ENCODE measurements at regions not wholly inside any gene's neighbourhood (a gene's known extent, or its start where the extent isn't known, plus 50 kb on each side); places are given as distances from the start of the nearest gene placed in this dataset.

DNA sequence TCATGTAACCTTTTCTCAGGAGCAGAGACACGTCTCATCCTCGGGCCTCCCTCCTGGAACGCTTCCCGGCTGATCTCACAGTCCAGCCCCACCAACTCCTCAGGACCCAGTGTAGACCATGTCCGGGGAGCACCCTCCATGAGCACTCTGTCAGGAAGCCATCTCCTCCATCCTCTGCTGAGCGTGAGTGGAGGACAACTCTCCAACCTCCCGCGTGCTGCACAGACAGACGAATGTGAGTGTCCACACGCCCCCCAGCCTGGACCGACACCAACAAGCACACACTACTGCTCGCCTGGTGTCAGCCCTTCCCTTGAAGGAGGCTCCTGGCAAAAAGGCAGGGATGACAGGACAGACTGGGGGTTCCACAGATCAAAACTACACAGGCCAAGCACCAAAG, 86.6 kb downstream of the SHANK2 start:
- no peak overlapping the region for H2AFZ ChIP-seq (ENCODE audit: low read depth, low read length)
- H3K27me3 ChIP-seq (ENCODE audit: control insufficient read depth in 1 of 2, insufficient read depth in 1 of 2, low read length in 2 of 2): no peaks in the 10 kb centered on the region
- peaks cover 0 to 4% of the 10 kb centered on the region in 2 experiments for H3K36me3 ChIP-seq (ENCODE audit: control insufficient read depth in 1 of 2, insufficient read depth in 2 of 2, low read depth in 1 of 2, low read length in 2 of 2)
- H3K4me1 ChIP-seq (ENCODE audit: control insufficient read depth, insufficient read depth, low read depth, low read length): no peaks in the 10 kb centered on the region
- DNase-seq: no peak
- 93% methylated on average over 12 of the region's 12 CpGs for WGBS
- no peak overlapping the region for H3K4me3 ChIP-seq (ENCODE audit: insufficient read depth in 1 of 2, low read depth in 1 of 2, low read length in 2 of 2)
- H3K27ac ChIP-seq (ENCODE audit: low read length, poor library complexity, severe bottlenecking): no peak overlapping the region
- no peak overlapping the region for H3K23ac ChIP-seq (ENCODE audit: low read length in 2 of 2)
- H2BK5ac ChIP-seq (ENCODE audit: low read depth, low read length, poor library complexity, severe bottlenecking): no peak overlapping the region
- no peak overlapping the region for H3K9ac ChIP-seq (ENCODE audit: low read length)
- no peak overlapping the region for H4K8ac ChIP-seq (ENCODE audit: low read length)
- peaks cover 6% of the 10 kb centered on the region for H3K9me3 ChIP-seq (ENCODE audit: control insufficient read depth, low read length)
- no peak overlapping the region for H2BK15ac ChIP-seq (ENCODE audit: low read depth, poor library complexity, severe bottlenecking)
- H3K4me2 ChIP-seq (ENCODE audit: low read length, poor library complexity, severe bottlenecking): no peak overlapping the region
- H3K79me1 ChIP-seq (replicated peaks; ENCODE audit: low read length, poor library complexity, severe bottlenecking): peaks cover 5% of the 10 kb centered on the region
- no peak overlapping the region for H3K14ac ChIP-seq (ENCODE audit: low read length in 2 of 2)
- H2BK12ac ChIP-seq (ENCODE audit: low read length in 2 of 2): no peak overlapping the region
- H3K4ac ChIP-seq (ENCODE audit: low read depth in 1 of 2, low read length in 2 of 2): no peak overlapping the region
- no peak overlapping the region for H2AK5ac ChIP-seq (ENCODE audit: low read length, severe bottlenecking)
- H4K91ac ChIP-seq (ENCODE audit: low read length): peak overlapping the region; percentile 43
- H2BK120ac ChIP-seq (ENCODE audit: low read depth, low read length): no peak overlapping the region
- no peak overlapping the region for H3K18ac ChIP-seq (ENCODE audit: low read depth in 1 of 2, low read length in 2 of 2)

DNA sequence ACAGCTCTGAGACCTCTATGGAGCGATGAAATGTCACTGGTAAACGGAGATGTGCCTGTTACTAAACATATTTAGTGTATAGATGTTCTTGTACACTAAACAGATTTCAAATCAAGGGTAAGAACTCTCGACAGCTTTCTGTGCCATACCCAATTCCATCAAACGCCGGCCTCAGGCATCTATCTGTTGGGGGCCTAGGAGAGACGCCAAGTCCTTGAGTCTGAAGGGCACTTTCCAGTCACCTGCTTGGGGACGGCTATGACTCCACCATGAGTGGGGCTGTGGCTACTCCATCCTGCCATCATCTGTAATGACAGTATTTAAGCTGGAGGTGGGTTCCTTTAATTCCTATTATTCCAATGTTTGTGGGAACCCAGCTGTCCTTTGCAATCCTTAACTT, 87.8 kb downstream of the SHANK2 start:
- no peak overlapping the region for H3K27ac ChIP-seq (ENCODE audit: low read length, poor library complexity, severe bottlenecking)
- H3K9ac ChIP-seq (ENCODE audit: low read length): no peak overlapping the region
- H3K4me3 ChIP-seq (ENCODE audit: insufficient read depth in 1 of 2, low read depth in 1 of 2, low read length in 2 of 2): no peak overlapping the region
- peaks cover 7% of the 10 kb centered on the region for H3K79me1 ChIP-seq (replicated peaks; ENCODE audit: low read length, poor library complexity, severe bottlenecking)
- no peak overlapping the region for H2BK120ac ChIP-seq (ENCODE audit: low read depth, low read length)
- no peak overlapping the region for H2BK5ac ChIP-seq (ENCODE audit: low read depth, low read length, poor library complexity, severe bottlenecking)
- H2BK15ac ChIP-seq (ENCODE audit: low read depth, poor library complexity, severe bottlenecking): no peak overlapping the region
- H3K4me1 ChIP-seq (ENCODE audit: control insufficient read depth, insufficient read depth, low read depth, low read length): no peaks in the 10 kb centered on the region
- peaks cover 6% of the 10 kb centered on the region for H3K9me3 ChIP-seq (ENCODE audit: control insufficient read depth, low read length)
- no peak overlapping the region for H3K18ac ChIP-seq (ENCODE audit: low read depth in 1 of 2, low read length in 2 of 2)
- no peak overlapping the region for H3K4me2 ChIP-seq (ENCODE audit: low read length, poor library complexity, severe bottlenecking)
- H3K36me3 ChIP-seq (ENCODE audit: control insufficient read depth in 1 of 2, insufficient read depth in 2 of 2, low read depth in 1 of 2, low read length in 2 of 2): peaks cover 0 to 4% of the 10 kb centered on the region in 2 experiments
- H4K91ac ChIP-seq (ENCODE audit: low read length): no peak overlapping the region
- no peaks in the 10 kb centered on the region for H3K27me3 ChIP-seq (ENCODE audit: control insufficient read depth in 1 of 2, insufficient read depth in 1 of 2, low read length in 2 of 2)
- no peak overlapping the region for H2AK5ac ChIP-seq (ENCODE audit: low read length, severe bottlenecking)
- no peak overlapping the region for H2AFZ ChIP-seq (ENCODE audit: low read depth, low read length)
- H3K23ac ChIP-seq (ENCODE audit: low read length in 2 of 2): no peak overlapping the region
- H3K14ac ChIP-seq (ENCODE audit: low read length in 2 of 2): no peak overlapping the region
- WGBS: 92% methylated on average over 4 of the region's 7 CpGs
- no peak overlapping the region for H4K8ac ChIP-seq (ENCODE audit: low read length)
- no peak for DNase-seq
- no peak overlapping the region for H2BK12ac ChIP-seq (ENCODE audit: low read length in 2 of 2)
- no peak overlapping the region for H3K4ac ChIP-seq (ENCODE audit: low read depth in 1 of 2, low read length in 2 of 2)

DNA sequence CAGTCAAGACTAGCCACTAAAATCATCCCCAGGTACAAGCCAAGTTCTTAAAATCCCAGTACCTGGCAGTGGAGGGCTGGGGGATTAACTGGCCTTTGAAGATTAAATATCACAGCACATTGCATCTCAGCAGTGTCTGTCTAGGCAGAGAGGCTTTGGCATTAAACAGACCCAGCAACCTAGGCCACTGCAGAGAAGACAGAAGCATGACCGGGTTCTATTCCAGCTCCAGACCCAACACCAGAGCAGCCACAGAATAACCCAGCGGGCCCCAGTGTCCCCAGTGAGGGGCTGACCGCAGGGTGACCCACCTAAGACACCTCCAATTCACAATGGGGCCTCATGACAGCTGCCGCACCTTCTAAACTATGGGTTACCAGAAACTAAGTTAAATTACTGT, 88.2 kb downstream of the SHANK2 start:
- no peak overlapping the region for H2BK12ac ChIP-seq (ENCODE audit: low read length in 2 of 2)
- H2BK120ac ChIP-seq (ENCODE audit: low read depth, low read length): no peak overlapping the region
- no peak overlapping the region for H2AK5ac ChIP-seq (ENCODE audit: low read length, severe bottlenecking)
- H3K4ac ChIP-seq (ENCODE audit: low read depth in 1 of 2, low read length in 2 of 2): no peak overlapping the region
- H3K14ac ChIP-seq (ENCODE audit: low read length in 2 of 2): no peak overlapping the region
- no peak overlapping the region for H3K4me3 ChIP-seq (ENCODE audit: insufficient read depth in 1 of 2, low read depth in 1 of 2, low read length in 2 of 2)
- no peak overlapping the region for H3K18ac ChIP-seq (ENCODE audit: low read depth in 1 of 2, low read length in 2 of 2)
- peaks cover 6% of the 10 kb centered on the region for H3K9me3 ChIP-seq (ENCODE audit: control insufficient read depth, low read length)
- H2AFZ ChIP-seq (ENCODE audit: low read depth, low read length): no peak overlapping the region
- H3K79me1 ChIP-seq (replicated peaks; ENCODE audit: low read length, poor library complexity, severe bottlenecking): peaks cover 7% of the 10 kb centered on the region
- no peak overlapping the region for H3K4me2 ChIP-seq (ENCODE audit: low read length, poor library complexity, severe bottlenecking)
- no peaks in the 10 kb centered on the region for H3K4me1 ChIP-seq (ENCODE audit: control insufficient read depth, insufficient read depth, low read depth, low read length)
- WGBS: 80% methylated on average over 4 of the region's 4 CpGs
- no peak overlapping the region for H3K27ac ChIP-seq (ENCODE audit: low read length, poor library complexity, severe bottlenecking)
- no peak overlapping the region for H2BK15ac ChIP-seq (ENCODE audit: low read depth, poor library complexity, severe bottlenecking)
- no peak for DNase-seq
- H3K23ac ChIP-seq (ENCODE audit: low read length in 2 of 2): no peak overlapping the region
- H3K36me3 ChIP-seq (ENCODE audit: control insufficient read depth in 1 of 2, insufficient read depth in 2 of 2, low read depth in 1 of 2, low read length in 2 of 2): peaks cover 0 to 4% of the 10 kb centered on the region in 2 experiments
- no peak overlapping the region for H4K8ac ChIP-seq (ENCODE audit: low read length)
- H4K91ac ChIP-seq (ENCODE audit: low read length): no peak overlapping the region
- H3K27me3 ChIP-seq (ENCODE audit: control insufficient read depth in 1 of 2, insufficient read depth in 1 of 2, low read length in 2 of 2): no peaks in the 10 kb centered on the region
- no peak overlapping the region for H2BK5ac ChIP-seq (ENCODE audit: low read depth, low read length, poor library complexity, severe bottlenecking)
- H3K9ac ChIP-seq (ENCODE audit: low read length): no peak overlapping the region

DNA sequence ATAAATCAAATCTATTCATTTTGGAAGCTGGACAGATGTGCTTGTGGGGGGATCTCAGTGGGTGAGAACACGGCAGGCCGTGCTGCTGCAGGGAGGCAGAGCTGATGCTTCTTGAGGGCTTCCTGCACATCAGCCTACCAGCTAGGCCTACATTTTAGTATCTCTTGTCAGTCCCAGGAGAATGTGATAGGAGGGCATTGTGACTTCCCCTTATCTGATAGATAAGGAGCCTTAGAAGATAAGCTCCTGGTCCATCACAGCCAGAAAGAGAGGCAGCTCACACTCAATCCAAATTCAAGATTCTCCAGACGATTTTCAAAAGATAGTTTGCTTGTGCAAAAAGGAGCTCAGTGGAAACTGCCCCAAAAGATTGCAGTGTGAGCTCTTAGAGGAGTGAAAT, 89.0 kb downstream of the SHANK2 start:
- Histone ChIP-seq H2BK120ac (ENCODE audit: low read depth, low read length) (no peak overlapping the region), H3K4ac (ENCODE audit: low read depth in 1 of 2, low read length in 2 of 2) (no peak overlapping the region), H3K14ac (ENCODE audit: low read length in 2 of 2) (no peak overlapping the region), H3K9ac (ENCODE audit: low read length) (no peak overlapping the region), H2BK12ac (ENCODE audit: low read length in 2 of 2) (no peak overlapping the region), H4K8ac (ENCODE audit: low read length) (no peak overlapping the region), H2AK5ac (ENCODE audit: low read length, severe bottlenecking) (no peak overlapping the region), H2BK5ac (ENCODE audit: low read depth, low read length, poor library complexity, severe bottlenecking) (no peak overlapping the region), H3K23ac (ENCODE audit: low read length in 2 of 2) (no peak overlapping the region), H3K9me3 (ENCODE audit: control insufficient read depth, low read length) (peaks cover 6% of the 10 kb centered on the region), H2AFZ (ENCODE audit: low read depth, low read length) (no peak overlapping the region), H3K79me1 (replicated peaks; ENCODE audit: low read length, poor library complexity, severe bottlenecking) (peaks cover 7% of the 10 kb centered on the region), H4K91ac (ENCODE audit: low read length) (no peak overlapping the region), H3K4me2 (ENCODE audit: low read length, poor library complexity, severe bottlenecking) (no peak overlapping the region), H3K27me3 (ENCODE audit: control insufficient read depth in 1 of 2, insufficient read depth in 1 of 2, low read length in 2 of 2) (no peaks in the 10 kb centered on the region), H3K4me1 (ENCODE audit: control insufficient read depth, insufficient read depth, low read depth, low read length) (no peaks in the 10 kb centered on the region), H3K27ac (ENCODE audit: low read length, poor library complexity, severe bottlenecking) (no peak overlapping the region), H3K36me3 (ENCODE audit: control insufficient read depth in 1 of 2, insufficient read depth in 2 of 2, low read depth in 1 of 2, low read length in 2 of 2) (peaks cover 0 to 4% of the 10 kb centered on the region in 2 experiments), H2BK15ac (ENCODE audit: low read depth, poor library complexity, severe bottlenecking) (no peak overlapping the region), H3K18ac (ENCODE audit: low read depth in 1 of 2, low read length in 2 of 2) (no peak overlapping the region), H3K4me3 (ENCODE audit: insufficient read depth in 1 of 2, low read depth in 1 of 2, low read length in 2 of 2) (no peak overlapping the region)
- no CpG with 5 or more reads among the region's 3 CpGs for WGBS
- DNase-seq: no peak
